ENCODE measurements at regions not wholly inside any gene's neighbourhood (a gene's known extent, or its start where the extent isn't known, plus 50 kb on each side); places are given as distances from the start of the nearest gene placed in this dataset.

DNA sequence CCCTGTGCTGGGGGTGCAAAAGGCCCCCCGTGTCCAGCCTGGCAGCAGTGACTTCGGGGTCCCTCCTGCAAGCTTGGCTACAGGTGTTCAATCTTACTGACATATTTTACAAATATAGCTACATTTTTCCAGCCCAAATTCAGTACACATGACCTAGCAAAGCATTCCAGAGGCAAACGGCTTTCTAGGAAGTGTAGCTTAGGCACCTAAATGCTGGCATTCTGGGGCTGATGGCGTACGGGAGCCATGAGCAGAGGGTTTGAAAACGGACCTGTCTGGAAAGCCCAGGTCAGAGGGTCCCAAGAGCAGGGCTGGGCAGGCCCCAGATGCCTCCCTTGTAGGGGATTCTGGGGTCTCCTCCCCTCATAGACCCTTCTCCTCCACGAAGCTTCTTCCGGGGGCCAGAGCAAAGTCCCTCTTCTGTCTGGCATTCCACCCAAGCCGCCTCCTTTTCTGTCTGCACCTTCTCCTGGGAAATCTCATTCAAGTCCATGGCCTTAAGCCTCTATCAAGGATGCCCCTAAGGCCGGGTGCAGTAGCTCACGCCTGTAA lies 63.3 kb upstream of the ASAP2 start:
- Mint-ChIP-seq H3K4me1 (peaks cover 7% of the 10 kb centered on the region), H3K27me3 (peaks cover 14% of the 10 kb centered on the region), H3K27ac (no peak overlapping the region), H3K36me3 (ENCODE audit: low read depth) (no peaks in the 10 kb centered on the region), H3K9me3 (no peaks in the 10 kb centered on the region), H3K4me3 (no peak overlapping the region)
- POLR2A ChIA-PET: no interaction called here
- no peak for DNase-seq
- CTCF ChIA-PET: interaction anchor here (0.6 to 2.0 kb wide), 6 partner anchors 8 to 140 kb away, joined by 3 to 6 read pairs (median 4); partner anchors contain the start of gene MBOAT2

DNA sequence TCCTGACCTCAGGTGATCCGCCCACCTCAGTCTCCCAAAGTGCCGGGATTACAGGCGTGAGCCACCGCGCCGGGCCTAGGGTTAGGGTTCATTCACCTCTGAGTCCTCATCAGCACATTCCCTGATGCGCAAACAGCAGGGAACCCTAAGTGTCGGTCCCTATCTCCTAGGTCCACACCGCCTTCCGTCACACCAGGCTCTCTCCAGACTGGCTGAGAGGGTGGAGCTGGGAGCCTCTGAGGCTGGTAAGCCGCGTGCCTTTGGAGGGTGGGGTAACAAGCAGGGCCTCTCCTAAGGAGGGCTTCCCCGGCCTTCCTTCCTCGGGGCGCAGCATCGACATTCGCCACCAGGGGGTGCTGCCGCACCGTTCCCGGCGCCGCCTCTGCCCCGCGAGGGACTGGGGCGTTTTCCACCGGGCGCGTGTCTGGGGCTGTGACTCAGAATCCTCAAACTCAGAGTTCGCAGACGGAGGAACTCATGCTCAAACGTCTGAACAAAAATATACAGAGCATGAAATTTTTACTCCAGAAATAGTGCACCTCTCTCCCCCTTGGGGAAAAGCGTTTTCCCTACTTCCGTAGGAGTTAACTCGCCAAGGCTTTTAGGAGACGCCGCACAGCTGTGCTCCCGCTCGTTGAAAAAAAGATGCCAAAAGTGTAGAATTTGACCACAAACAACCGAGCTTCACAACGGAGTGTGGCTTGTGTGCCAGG lies 63.9 kb upstream of the ASAP2 start:
- Mint-ChIP-seq H3K4me3 (no peak overlapping the region), H3K27me3 (peaks cover 14% of the 10 kb centered on the region), H3K36me3 (ENCODE audit: low read depth) (no peaks in the 10 kb centered on the region), H3K9me3 (no peaks in the 10 kb centered on the region), H3K27ac (no peak overlapping the region), H3K4me1 (peaks cover 7% of the 10 kb centered on the region)
- ChIA-PET POLR2A (no interaction called here), CTCF (interaction anchor here (0.6 to 2.0 kb wide), 5 partner anchors 9 to 140 kb away, joined by 3 to 6 read pairs (median 4); partner anchors contain the start of gene MBOAT2)
- peak; percentile 74 for DNase-seq

DNA sequence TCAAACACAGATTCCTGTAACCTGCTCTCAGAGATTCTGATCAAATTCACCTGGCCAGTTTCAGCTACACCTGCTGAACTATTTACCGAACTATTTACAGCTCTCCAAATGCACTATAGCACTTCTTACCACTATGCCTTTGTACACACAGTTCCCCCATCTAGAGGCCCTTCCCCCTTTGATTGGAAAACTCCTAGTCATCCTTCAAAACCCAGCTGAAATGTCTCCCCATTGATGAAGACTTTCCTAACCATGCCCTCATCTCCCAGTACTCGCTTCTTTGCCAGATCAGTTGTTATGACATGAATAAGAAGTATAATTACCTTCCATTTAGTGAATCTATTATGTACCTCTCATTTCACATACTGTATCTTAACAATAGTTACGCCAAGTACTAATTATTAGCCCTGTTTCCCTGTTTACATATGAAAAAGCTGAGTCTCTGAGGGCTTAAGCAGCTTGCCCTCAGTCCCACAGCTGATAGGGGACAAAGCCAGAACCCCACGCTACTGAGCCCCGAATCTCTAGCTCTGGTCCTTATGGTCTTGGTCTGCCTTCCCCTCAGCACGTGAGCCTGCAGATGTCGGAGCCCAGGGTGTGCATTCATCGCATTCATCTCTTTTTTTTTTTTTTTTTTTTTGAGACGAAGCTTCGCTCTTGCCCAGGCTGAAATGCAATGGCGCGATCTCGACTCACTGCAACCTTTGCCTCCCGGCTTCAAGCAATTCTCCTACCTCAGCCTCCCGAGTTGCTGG lies 64.7 kb upstream of the ASAP2 start:
- Mint-ChIP-seq H3K4me3 (no peak overlapping the region), H3K36me3 (ENCODE audit: low read depth) (no peaks in the 10 kb centered on the region), H3K4me1 (peaks cover 7% of the 10 kb centered on the region), H3K27ac (no peak overlapping the region), H3K9me3 (no peaks in the 10 kb centered on the region), H3K27me3 (peaks cover 14% of the 10 kb centered on the region)
- ChIA-PET CTCF (interaction anchor here (0.5 to 2.0 kb wide), 5 partner anchors 10 to 1744 kb away, joined by 3 to 6 read pairs (median 5); partner anchors contain the start of gene ASAP2), POLR2A (no interaction called here)
- no peak for DNase-seq

DNA sequence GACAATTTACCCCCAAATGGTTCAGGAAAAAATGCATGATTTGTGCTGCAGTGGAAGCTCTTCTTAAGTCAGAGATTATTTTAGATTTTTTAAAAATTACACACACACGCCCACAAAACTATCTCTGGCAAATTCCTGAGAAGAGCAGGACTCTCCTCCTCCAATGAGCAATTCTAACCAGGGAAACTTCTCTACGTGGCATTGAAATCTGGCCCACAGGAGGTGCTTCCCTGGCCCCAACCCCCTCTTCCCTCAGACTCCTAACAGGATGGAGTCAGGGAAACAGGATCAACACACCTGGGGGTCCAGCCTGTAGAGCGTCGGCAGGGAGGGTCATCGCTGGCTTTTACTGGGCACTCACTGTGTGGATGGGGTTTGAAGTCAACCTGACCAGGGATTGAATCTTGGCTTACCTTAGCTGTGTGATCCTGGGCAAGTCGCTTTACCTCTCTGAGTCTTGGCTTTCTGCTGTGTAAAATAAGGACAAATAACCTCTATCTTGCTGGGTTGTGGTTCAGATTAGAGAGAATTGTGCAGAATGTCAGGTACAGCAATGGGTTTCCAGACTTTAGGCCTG lies 65.4 kb upstream of the ASAP2 start:
- POLR2A ChIA-PET: no interaction called here
- no peak overlapping the region for H3K4me3 Mint-ChIP-seq

DNA sequence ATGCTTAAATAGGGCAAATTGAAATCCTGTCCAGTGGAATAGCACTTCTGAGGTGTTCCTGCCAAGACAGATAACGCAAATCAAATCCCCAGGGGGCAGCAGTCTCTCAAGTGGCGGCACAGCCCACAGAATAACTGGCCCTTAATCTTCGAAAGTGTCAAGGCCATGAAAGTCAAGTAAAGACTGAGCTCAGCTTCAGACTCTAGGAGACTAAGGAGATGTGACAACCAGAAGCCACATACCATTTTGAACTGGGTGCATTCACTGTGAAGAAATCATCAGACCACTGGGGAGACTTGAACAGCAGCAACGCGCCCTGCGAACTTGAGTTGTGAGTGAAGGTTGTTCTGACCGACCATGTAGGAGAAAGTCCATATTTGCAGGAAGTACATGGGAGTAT lies 66.0 kb upstream of the ASAP2 start:
- DNase-seq: no peak
- Mint-ChIP-seq H3K27ac (no peak overlapping the region), H3K4me1 (peaks cover 7% of the 10 kb centered on the region), H3K4me3 (no peak overlapping the region), H3K36me3 (ENCODE audit: low read depth) (no peaks in the 10 kb centered on the region), H3K27me3 (peaks cover 14% of the 10 kb centered on the region), H3K9me3 (no peaks in the 10 kb centered on the region)
- ChIA-PET CTCF (no interaction called here), POLR2A (no interaction called here)

More for the DNA sequence above, 65.4 kb upstream of the ASAP2 start:
- CTCF ChIA-PET: interaction anchor here (0.5 to 2.0 kb wide), 4 partner anchors 13 to 1744 kb away, joined by 3 to 6 read pairs (median 4); partner anchors contain the start of gene ASAP2
- no peaks in the 10 kb centered on the region for H3K36me3 Mint-ChIP-seq (ENCODE audit: low read depth)
- peaks cover 7% of the 10 kb centered on the region for H3K4me1 Mint-ChIP-seq
- H3K9me3 Mint-ChIP-seq: no peaks in the 10 kb centered on the region
- DNase-seq: no peak
- peaks cover 14% of the 10 kb centered on the region for H3K27me3 Mint-ChIP-seq
- H3K27ac Mint-ChIP-seq: no peak overlapping the region

DNA sequence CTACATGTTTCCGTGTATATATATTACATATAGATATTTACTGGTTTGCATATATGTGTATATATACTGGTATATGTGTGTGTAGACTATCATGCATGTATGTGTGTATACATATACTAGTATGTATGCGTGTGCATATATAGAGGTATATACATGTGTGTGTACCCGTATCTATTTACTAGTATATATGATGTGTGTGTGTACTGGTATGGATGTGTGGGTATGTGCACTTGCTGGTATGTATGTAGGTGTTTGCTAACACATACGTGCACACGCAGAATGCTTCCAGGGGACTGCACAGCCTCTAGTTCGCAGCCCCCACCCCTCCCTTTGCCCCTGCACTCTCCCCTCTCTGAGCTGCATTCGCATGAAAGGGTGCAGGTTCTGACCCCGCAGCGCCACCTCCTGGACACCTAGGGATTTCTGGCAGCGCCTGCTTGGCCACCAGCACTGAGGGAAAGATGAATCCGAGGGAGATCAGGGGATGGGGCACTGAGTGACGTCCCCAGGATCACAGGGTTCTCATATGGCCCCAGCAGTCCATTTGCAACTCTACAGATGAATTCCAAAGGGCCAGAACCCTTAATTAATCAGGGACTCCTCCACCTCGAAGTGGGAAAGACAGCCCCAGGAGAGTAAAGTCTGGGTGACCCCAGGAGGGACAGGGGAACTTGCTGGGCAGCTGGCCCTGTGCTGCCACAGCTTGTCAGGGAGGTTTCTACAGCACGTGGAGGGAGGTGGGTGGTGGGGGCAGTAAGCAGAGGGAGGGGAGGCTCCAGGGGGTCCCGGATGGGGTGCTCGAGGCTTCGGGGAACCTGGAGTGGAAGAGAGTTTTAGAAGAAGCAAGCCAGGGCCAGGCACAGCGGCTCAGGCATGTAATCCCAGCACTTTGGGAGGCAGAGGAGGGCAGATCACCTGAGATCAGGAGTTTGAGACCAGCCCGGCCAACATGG lies 66.8 kb upstream of the ASAP2 start:
- Mint-ChIP-seq H3K9me3 (no peaks in the 10 kb centered on the region), H3K4me1 (peaks cover 7% of the 10 kb centered on the region), H3K27ac (no peak overlapping the region), H3K36me3 (ENCODE audit: low read depth) (no peaks in the 10 kb centered on the region), H3K27me3 (peaks cover 14% of the 10 kb centered on the region), H3K4me3 (no peak overlapping the region)
- peak; percentile 77 for DNase-seq
- CTCF ChIA-PET: interaction anchor here (0.9 to 1.1 kb wide), 3 partner anchors 27 to 259 kb away, joined by 3 to 4 read pairs (median 3); no protein-coding TSS in a partner anchor
- POLR2A ChIA-PET: no interaction called here

DNA sequence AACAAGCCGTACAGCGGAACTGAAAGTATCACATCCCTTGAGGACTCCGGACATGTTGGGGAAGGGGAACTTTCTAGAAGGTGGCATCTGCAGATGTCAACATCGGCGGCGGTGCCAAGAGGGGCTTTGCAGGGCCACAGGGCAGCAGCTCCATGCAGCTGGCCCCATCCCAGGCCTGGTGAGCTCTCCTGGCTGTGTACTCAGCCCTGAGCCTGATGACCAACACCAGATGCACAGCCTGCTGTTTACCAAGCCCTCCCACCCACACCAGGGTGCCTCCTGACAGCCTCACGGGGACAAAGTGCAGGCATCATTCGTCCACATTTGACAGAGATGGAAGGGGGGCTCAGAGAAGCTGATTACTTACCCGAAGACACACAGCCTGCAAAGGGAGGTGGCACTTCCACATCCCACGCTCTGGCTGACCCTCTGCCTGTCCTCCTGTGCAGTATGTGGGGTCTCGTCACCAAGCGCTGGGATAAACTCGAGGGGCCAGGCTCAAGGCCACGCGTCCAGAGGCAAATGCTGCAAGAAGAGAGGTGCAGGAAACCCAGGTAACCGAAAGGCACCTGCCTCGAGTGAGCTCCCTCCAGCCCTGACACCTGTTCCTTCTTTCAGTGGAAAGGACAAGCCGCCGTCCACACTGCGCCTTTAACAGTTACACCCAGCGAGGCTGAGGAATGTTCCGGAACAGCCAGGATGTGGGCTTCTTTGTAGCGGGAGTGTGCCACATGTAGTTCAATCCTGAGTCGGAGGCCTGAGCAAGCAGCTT lies 69.0 kb upstream of the ASAP2 start:
- H3K27ac Mint-ChIP-seq: no peak overlapping the region
- no peak for DNase-seq
- H3K4me3 Mint-ChIP-seq: no peak overlapping the region
- no peaks in the 10 kb centered on the region for H3K4me1 Mint-ChIP-seq
- H3K36me3 Mint-ChIP-seq (ENCODE audit: low read depth): no peaks in the 10 kb centered on the region
- peaks cover 5% of the 10 kb centered on the region for H3K9me3 Mint-ChIP-seq
- POLR2A ChIA-PET: no interaction called here
- H3K27me3 Mint-ChIP-seq: peaks cover 9% of the 10 kb centered on the region
- CTCF ChIA-PET: no interaction called here

DNA sequence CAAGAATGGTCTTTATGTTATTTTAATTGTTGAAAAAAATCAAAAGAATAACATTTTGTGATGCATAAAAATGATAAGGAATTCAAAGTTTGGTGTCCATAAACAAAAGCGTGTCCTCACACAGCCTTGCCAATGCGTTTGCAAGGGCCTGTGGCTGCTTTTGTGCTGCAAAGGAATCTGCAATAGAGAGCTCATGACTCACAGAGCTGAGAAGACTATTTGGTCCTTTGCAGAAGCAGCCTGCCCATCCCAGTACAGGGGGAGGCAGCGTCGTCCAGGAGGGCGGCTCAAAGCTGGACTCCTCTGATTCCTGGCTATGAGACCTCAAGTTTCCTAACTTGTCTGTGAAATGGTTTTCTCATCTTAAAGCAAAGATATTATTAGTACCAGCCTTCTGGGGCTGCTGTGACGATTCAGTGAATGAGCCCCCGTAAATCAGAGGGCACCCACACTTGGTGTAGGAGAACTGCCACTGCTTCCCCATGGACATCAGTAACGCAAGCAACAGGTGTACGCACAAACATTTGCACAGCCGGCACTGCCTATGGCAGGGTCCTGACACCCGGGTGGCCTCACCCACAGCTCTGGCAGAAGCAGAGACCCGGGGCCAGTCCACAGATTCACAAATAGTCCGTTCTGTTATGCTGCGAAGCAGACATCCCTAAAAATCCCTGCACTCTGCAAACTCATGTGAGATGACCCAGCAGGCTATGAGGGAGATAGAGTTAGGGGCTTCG lies 70.6 kb upstream of the ASAP2 start:
- H3K4me1 Mint-ChIP-seq: no peaks in the 10 kb centered on the region
- CTCF ChIA-PET: no interaction called here
- no peak overlapping the region for H3K4me3 Mint-ChIP-seq
- no peaks in the 10 kb centered on the region for H3K36me3 Mint-ChIP-seq (ENCODE audit: low read depth)
- H3K27me3 Mint-ChIP-seq: peaks cover 4% of the 10 kb centered on the region
- DNase-seq: no peak
- POLR2A ChIA-PET: no interaction called here
- no peak overlapping the region for H3K27ac Mint-ChIP-seq
- peaks cover 5% of the 10 kb centered on the region for H3K9me3 Mint-ChIP-seq

DNA sequence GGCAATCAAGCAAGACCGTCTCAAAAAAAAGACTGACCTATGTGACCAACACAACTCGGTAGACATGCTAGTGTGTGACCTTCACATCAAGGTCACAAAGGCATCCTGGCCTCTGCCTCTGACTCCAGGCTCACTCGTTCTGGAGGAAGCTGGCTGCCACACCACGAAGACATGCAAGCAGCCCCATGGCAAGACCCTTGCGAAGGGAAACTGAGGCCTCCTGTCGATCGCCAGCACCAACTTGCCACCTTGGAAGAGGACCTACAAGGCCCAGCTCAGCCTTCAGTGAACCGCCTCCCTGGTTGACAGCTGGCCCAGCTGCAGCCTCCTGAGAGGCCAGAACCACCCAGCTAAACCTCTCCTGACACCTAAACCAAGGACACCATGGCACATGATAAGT lies 79.3 kb upstream of the ASAP2 start:
- ChIA-PET CTCF (no interaction called here), POLR2A (no interaction called here)
- H3K27ac Mint-ChIP-seq: no peak overlapping the region
- no peak overlapping the region for H3K4me3 Mint-ChIP-seq
- H3K9me3 Mint-ChIP-seq: peaks cover 7% of the 10 kb centered on the region
- no peak for DNase-seq
- no peaks in the 10 kb centered on the region for H3K36me3 Mint-ChIP-seq (ENCODE audit: low read depth)
- no peaks in the 10 kb centered on the region for H3K4me1 Mint-ChIP-seq
- H3K27me3 Mint-ChIP-seq: peaks cover 6% of the 10 kb centered on the region

DNA sequence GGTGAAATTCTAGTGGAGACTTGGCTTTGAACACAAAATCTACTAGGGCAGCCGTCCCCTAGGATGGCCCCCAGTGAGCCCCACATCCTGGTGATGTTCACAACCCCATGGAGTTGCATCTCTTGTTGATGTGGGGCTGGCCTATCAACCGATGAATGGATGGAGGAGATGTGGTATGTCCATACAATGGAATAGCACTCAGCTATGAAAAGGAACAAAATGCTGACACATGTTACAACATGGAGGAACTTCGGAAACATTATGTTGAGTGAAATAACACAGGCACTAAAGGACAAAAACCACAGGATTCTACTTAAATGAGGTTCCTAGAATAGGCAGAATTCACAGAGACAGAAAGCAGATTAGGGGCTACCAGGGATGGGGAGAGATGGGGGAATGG lies 80.1 kb upstream of the ASAP2 start:
- Mint-ChIP-seq H3K27ac (no peak overlapping the region), H3K27me3 (peaks cover 6% of the 10 kb centered on the region), H3K9me3 (peaks cover 7% of the 10 kb centered on the region), H3K4me1 (no peaks in the 10 kb centered on the region), H3K36me3 (ENCODE audit: low read depth) (no peaks in the 10 kb centered on the region), H3K4me3 (no peak overlapping the region)
- CTCF ChIA-PET: no interaction called here
- POLR2A ChIA-PET: interaction anchor here (0.6 kb wide), 1 partner anchor 167 kb away, joined by 5 read pairs; no protein-coding TSS in a partner anchor
- DNase-seq: no peak

DNA sequence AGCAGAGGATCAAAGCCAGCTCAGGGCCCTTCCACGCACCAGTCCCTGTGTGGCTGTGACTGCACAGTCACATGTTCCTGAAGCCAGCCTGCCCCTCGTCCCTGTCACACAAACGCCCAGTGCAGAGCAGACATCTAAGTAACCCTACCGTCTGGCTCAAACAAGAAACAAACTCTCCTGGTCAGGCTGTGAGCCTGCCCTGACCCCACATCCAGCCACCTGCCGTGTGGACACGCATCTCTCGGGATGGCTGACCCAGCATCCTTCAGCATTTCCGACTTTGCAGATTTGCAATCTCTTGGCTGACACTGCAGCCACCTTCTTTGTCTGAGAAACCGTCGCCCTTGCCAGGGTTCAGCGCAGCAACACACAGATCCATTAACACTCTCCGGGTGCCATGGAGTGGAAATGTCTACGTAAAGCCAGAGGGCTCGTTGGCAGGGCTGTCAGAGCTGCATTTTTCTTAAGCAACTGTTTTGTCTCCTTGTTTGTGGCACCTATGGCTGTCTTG lies 82.3 kb upstream of the ASAP2 start:
- no peaks in the 10 kb centered on the region for H3K36me3 Mint-ChIP-seq (ENCODE audit: low read depth)
- ChIA-PET POLR2A (no interaction called here), CTCF (no interaction called here)
- H3K4me1 Mint-ChIP-seq: no peaks in the 10 kb centered on the region
- peaks cover 7% of the 10 kb centered on the region for H3K9me3 Mint-ChIP-seq
- no peak for DNase-seq
- H3K4me3 Mint-ChIP-seq: no peak overlapping the region
- no peak overlapping the region for H3K27ac Mint-ChIP-seq
- peaks cover 5% of the 10 kb centered on the region for H3K27me3 Mint-ChIP-seq
